ENCODE measurements at regions not wholly inside any gene's neighbourhood (a gene's known extent, or its start where the extent isn't known, plus 50 kb on each side); places are given as distances from the start of the nearest gene placed in this dataset.
A peak's percentile ranks its signal among the peaks of the same experiment; 100 is the strongest.
"Not testable (repeated sequence)": the region's sequence is repeated elsewhere in the genome, so short reads cannot be mapped to it uniquely, and the experiment has no call there.

DNA sequence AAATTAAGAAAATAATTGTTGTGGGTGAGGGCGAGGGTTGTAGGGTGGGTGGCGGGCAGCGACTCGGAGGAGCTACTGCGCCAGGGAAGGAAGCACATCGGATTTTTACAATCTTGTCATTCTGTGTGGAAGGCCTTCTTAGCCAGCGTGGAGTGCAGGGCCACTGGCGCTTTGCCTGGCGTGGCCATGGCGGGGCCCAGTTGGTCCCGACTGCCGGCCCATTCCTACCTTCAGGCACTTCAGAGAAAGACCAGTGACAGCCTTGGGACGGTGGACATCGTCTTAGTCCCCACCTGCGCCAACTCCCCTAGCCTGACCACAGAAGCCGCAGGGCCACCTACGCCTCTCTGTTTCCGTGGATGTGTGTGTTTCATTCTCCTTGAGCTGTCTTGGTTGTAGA, 136.9 kb upstream of the NEGR1 start:
- no peak for DNase-seq (ENCODE audit: low read depth)

DNA sequence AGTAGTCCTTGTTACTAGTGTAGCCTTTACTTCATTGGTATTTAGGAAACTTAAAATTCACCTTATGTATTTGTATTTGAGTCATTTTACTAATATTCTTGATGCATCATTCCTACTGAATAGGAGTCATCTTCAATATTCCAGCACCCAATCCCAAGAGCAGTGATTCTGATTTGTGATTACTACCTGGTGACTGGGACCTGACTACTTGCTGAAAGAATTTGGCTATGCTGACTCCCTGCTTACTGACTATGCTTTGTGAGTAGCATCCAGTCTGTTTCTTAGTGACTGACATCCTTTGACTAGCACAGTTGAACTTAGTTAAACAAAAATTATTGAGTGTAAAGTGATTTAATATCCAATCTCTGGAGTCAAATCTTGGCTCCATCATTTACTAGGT, 129.9 kb upstream of the NEGR1 start:
- DNase-seq (ENCODE audit: low read depth) = no peak

DNA sequence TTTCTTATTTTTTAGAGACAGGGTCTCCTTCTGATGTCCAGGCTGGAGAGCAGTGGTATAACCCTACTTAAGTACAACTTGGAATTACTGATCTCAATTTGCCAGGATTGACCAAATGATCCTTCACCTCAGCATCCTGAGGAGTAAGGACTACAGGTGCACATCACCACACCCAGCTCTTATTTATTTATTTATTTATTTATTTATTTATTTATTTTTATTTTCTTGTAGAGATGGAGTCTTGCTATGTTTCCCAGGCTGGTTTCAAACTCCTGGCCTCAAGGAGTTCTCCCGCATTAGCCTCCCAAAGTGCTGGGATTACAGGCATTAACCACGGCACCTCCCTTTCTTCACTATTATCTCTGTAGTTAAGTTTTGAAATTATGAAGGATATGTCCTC, 117.5 kb upstream of the NEGR1 start:
- DNase-seq (ENCODE audit: low read depth) = no peak

DNA sequence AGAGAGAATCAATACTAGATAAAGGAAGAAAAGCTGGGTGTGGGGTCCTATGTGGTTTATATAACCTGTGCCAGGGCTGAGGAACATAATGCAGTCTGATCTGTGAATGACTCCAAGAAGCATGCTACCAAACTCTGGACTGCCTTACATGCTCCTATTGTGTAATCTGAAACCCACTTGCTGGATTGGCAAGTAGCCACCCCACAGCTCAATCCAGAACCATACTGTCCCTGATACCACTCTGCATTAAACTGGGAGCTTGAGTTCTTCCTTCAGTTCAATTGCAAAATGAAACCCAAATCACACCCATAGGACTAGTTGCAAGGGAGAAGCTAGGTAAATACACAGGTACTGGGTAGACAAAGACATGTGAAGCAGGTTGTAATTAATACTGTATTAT, 115.4 kb upstream of the NEGR1 start:
- DNase-seq (ENCODE audit: low read depth) = no peak

DNA sequence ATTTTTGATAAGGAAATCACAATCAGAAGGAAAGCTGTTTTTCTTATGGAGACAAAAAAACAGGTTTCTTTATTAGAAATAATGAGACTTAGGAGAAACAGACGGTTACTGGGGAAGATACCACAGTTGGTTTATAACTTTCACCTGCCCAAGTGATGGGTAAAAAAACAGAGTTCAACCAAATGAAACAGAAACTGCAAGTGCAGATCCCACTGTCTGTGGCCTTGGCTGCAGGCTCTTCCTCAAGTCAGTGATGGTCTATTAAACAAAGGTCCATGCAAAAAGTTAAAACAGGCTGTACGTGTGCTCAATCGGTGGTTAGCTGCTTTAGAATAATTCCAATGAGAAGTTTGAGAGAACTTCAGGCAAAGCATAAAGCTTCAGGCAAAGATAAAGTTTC, 112.1 kb upstream of the NEGR1 start:
- no peak for DNase-seq (ENCODE audit: low read depth)

DNA sequence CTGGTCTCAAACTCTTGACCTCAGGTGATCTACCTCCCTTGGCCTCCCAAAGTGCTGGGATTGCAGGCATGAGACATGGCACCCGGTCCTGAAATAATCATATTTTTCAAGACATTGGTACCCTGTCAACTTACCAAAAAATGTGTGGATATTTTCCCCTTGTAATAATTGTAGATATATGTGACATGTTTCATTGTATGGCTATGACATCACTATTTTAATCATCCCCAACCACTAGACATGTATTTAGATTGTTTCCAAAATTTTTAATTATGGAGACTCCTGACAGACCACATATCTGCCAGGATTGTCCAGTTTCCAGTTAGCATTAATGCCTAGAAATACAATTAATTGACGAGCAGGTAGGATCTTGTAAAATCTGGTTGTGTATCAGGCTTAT, 96.7 kb upstream of the NEGR1 start:
- no peak for DNase-seq (ENCODE audit: low read depth)

DNA sequence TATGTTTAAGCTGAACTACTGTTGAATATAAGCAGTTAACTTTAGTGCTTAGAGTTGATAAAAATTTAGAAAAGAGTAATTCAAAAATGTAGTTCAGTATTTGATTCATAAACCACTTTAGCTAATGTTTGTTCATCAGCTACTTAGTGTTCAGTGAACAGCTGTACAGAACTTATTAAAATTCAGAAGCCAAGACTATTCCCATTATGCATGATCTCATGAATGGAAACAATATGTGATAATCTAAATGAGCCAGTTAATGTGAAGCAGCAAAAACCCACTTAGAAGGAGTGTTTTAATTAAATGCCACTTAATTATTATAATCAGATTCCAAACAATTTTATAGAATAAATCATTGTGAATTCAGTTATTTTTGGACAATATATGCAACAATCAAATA, 92.9 kb upstream of the NEGR1 start:
- peak; percentile 32 for DNase-seq (ENCODE audit: low read depth)

DNA sequence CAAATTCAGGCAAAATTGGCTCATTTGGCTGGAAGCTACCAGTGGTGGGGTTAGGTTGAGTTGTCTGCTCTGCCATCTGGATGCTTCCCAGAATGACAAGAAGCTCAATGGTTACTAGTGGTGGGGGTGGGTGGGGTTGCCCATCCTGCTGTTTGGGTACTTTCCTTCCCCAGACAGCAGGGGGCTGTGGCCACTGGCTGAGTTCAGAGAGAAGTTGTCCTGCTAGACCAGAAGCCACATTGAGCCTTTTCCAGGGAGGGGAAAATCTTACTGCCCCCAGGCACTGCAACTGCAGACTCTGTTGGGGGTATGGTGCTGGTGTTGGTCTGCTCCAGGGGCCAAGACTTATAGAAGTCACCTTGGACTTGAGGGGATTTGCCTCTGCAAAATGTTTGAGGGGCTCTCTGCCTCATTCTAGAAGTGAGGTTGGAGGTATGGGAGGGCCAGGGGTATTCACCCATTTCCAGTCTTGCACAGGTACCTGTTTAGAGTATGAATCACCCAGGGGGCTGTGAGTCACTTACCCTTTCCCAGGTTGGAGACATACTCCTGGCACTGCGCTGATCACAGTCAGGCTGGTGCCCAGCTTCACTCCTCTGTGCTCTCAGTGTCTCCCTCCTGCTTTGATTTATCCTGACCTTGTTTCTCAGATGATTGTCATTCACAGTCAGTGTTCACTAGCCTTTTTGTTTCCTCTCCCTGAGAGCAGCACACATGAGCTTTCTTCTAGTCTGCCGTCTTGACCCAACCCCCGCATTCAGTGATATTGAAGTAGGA, 89.1 kb upstream of the NEGR1 start:
- DNase-seq (ENCODE audit: low read depth) = no peak

DNA sequence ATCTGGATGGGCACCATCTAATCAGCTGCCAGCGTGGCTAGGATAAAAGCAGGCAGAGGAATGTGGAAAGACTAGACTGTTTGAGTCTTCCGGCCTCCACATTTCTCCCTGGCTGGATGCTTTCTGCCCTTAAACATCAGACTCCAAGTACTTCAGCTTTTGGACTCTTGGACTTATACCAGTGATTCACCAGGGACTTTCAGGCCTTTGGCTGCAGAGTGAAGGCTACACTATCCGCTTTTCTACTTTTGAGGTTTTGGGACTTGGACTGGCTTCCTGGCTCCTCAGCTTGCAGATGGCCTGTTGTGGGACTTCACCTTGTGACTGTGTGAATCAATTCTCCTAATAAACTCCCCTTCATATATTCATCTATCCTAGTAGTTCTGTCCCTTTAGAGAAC, 88.5 kb upstream of the NEGR1 start:
- DNase-seq (ENCODE audit: low read depth) = not testable (repeated sequence)

DNA sequence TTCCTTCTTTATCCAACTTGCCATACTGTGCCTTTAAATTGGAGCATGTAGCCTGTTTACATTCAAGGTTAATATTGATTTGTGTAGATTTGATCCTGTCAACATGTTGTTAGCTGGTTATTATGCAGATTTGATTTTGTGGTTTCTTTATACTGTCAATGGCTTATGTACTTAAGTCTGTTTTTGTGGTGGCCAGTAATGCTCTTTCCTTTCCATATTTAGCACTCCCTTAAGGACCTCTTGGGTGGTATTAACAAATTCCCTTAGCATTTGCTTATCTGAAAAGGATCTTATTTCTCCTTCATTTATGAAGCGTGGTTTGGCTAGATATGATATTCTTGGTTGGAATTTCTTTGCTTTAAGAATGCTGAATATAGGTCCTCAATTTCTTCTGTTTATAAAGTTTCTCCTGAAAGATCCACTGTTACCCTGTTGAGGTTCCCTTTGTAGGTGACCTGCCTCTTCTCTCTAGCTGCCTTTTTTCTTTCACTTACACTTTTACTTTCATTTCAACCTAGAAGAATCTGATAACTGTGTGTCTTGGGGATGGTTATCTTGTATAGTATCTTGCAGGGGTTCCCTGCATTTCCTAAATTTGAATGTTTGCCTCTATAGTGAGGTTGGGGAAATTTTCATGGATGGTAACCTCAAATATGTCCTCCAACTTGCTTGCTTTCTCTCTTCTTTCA, 86.9 kb upstream of the NEGR1 start:
- DNase-seq (ENCODE audit: low read depth) = no peak

DNA sequence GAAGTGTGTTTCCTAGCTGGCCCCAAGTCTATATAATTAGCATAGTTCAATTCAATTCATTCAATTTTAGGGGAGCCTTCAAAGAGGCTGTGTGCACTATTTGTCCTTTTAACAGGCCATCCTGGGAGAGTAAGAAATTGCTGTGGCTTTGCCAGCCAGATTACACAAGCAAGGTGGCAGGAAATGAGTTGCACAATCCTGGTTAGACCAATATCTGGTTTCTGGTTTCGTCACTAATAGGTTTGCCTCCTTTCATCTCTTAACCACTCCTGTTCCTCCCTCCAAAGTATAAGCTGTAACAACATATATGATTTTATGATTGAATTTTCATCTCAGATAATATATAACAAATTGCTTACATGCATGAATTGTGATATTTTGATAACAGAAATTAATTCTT, 84.1 kb upstream of the NEGR1 start:
- no peak for DNase-seq (ENCODE audit: low read depth)

DNA sequence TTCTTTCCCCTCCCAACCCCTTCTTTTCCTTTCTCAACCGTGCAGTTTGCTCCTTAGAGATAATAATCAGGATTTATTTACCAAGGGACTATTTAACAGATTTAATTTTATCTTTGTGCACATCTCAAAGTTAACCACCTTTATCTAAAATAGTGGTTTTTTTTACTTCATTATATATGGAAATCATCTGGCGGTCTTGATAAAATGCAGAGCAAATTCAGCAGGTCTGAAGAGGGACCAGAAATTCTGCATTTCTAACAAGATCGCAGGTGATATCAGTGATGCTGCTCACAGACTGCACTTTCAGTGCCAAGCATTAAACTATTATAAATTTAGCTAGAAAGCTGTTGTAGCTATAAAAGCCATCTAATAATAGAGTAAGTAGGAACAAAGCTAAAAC, 83.4 kb upstream of the NEGR1 start:
- no peak for DNase-seq (ENCODE audit: low read depth)

DNA sequence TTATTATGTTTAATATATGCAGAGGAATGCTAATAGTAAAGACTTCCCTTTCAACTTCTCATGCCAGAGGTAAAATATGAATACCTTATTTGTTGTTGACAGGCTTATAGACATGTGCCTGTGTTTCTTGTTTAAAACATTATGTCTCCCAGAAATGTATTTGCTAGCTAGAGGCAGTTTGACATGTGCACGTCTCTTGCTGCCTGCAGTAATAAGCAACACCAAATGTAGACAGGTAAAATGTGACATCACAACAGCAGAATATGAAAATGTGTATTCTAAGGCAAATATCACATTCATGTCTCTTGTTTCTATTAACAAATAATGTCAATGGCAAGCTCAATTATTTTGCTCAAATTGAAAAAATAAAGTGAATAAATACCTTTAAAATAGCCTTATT, 80.2 kb upstream of the NEGR1 start:
- no peak for DNase-seq (ENCODE audit: low read depth)

DNA sequence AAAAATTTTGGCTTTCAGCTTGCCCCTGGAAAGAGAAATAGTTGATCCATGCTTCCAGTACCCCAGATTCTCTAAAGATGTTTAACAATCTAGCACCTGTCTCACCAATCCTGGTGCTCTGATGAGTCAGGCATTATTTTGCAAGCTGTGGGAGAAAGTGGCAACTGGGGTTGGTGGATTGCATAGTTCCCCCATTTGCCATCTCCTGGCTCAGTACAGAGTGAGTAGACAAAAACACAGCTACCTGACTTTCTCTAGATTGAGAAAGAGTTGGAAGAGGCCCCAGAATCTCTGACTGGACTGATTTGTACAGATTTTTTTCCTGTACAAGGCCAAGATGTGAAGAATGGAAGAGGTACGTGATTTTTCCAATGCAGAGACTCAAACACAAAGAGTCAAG, 75.1 kb upstream of the NEGR1 start:
- no peak for DNase-seq (ENCODE audit: low read depth)

DNA sequence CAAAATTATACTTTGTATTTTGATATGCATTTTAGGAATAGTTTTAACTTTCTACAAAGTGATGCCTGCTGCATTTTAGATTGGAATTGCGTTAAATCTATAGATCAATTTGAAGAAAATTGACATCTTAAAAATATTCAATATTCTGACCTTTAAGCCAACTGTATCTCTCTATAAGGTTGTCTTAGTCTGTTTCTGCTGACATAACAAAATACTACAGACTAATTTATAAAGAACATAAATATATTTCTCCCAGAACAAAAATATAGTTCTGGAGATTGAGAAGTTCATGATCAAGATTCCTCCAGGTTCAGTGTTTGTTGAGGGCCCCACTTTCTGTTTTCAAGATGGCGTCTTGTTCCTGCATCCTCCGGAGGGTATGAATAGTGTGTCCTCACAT, 73.6 kb upstream of the NEGR1 start:
- DNase-seq (ENCODE audit: low read depth) = no peak

DNA sequence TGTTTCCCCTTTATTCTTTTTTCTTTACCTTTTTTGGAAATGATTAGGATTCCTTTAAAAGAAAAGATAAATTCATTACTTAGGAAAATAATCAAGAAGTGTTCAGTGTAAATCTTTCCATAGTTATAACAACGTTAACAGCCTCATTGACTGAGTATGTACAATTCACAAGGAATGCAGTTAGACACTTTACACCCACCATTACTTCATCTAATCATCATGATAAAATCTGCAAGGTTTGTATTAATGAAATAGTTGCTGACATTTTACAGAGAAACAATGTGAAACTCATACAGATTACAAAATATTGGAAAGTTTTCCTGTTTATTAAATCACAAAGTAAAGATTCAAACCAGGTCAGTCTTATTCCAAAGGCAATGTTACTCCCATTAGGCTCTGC, 59.3 kb upstream of the NEGR1 start:
- DNase-seq (ENCODE audit: low read depth) = no peak

DNA sequence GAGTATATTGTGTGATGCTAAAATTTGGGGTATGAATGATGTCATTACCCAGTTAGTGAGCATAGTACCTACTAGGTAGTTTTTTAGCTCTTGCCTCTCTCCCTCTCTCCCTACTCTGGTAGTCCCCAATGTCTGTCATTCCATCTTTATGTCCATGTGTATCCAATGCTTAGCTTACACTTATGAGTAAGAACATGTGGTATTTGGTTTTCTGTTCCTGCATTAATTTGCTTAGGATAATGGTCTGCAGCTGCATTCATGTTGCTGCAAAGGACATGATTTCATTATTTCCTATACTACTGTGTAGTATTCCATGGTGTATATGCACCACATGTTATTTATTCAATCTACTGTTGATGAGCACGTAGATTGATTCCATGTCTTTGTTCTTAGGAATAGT, 54.4 kb upstream of the NEGR1 start:
- no peak for DNase-seq (ENCODE audit: low read depth)

All from forelimb muscle (tissue), 1 donor.